Right lobe of liver (tissue), 6 donors: ENCODE measurements at regions not wholly inside any gene's neighbourhood (a gene's known extent, or its start where the extent isn't known, plus 50 kb on each side); places are given as distances from the start of the nearest gene placed in this dataset.

Source experiments
- ATAC-seq, 4 donors: fragments of 200-7000 bp; cut with Tn5 transposase; one replicate each; pipeline ENCODE4 v1.9.1; 2020; ENCODE audit warnings: mild to moderate bottlenecking in 4 of 4, moderate library complexity in 4 of 4
- DNase-seq, 3 donors: peaks; one replicate each; pipeline ENCODE4 v3.0.0-alpha.2; 2020
- H3K27ac ChIP-seq, 3 donors: fragments of 200-600 bp; one replicate each; pipeline ENCODE4 v1.8.0; 2022
- H3K27me3 ChIP-seq, 2 donors: fragments of 200-600 bp; one replicate each; pipeline ENCODE4 v1.8.0; 2022
- H3K36me3 ChIP-seq, 4 donors: fragments of 200-600 bp; sonication (generic) in 1 of 4; one replicate each; pipeline versions ENCODE4 v1.5.1 to v1.8.0; 2017 to 2022; ENCODE audit warnings: control low read depth in 1 of 4
- H3K4me1 ChIP-seq, 4 donors: fragments of 200-600 bp; sonication (generic) in 1 of 4; one replicate each; pipeline versions ENCODE4 v1.5.1 to v1.8.0; 2017 to 2022; ENCODE audit warnings: control low read depth in 1 of 4
- H3K4me3 ChIP-seq, 3 donors: fragments of 200-600 bp; one replicate each; pipeline ENCODE4 v1.8.0; 2022
- H3K9me3 ChIP-seq, 4 donors: fragments of 200-600 bp; sonication (generic) in 1 of 4; one replicate each; pipeline versions ENCODE4 v1.5.1 to v1.8.0; 2017 to 2022; ENCODE audit warnings: control low read depth in 1 of 4
- POLR2A ChIP-seq: fragments of 450-650 bp; IDR thresholded peaks from one replicate; pipeline ENCODE4 v1.6.1; 2017; ENCODE audit warnings: antibody characterized with exemption, mild to moderate bottlenecking
- WGBS: methylation state at CpG from one replicate; pipeline ENCODE4 v1.1.6; 2018; ENCODE audit warnings: low coverage, low lambda C conversion rate; ENCODE audit not compliant: insufficient coverage; ENCODE audit errors: missing lambda C conversion rate; 5-methylcytosine and 5-hydroxymethylcytosine counted together
- intact Hi-C, 2 donors: fragments of 100-400 bp; cut with DNase I; formaldehyde crosslinking; loops; one replicate each; pipeline versions ENCODE4 v1.11.2 to v1.14.1; 2022
- TF ChIP-seq, protein P1 (sequence below), 4 donors: fragments of 200-600 bp in 3 of 4; fragments of 450-650 bp in 1 of 4; IDR thresholded peaks; one replicate each; pipeline versions ENCODE4 v1.5.1 to v1.8.0; 2016 to 2022; ENCODE audit warnings: antibody characterized with exemption in 4 of 4, mild to moderate bottlenecking in 2 of 4
- donor health status: DM: no; HTN: yes; CAD: no.
- donor health status: DM: no; HTN: no; CAD: no.
- donor health status: DM: no; HTN: no; CAD: no.
- donor health status: DM: no; HTN: yes; CAD: no.
- donor health status: DM: no; HTN: yes; CAD: no.

DNA sequence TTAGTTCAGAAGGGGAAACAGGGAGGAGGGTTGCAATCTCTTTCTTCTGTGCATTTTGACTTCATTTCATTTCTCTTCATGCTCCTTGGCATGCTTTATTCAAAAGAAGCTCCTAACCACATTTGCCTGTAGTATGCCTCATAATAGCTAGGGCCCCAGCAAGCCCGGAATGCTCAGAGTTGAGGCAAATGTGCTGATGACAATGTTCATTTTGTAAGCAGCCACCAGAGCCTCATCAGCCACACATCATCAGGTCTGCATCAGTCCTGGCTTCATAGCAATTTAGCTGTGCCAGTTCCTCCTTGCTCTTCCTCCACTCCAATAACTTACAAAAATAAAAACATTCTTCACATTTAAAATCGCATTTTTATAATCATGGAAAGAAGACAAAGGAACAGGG lies 65.4 kb upstream of the MMADHC start:
- ATAC-seq: no peak
- H3K4me1 ChIP-seq: peaks cover 0 to 18% (median 5%) of the 10 kb centered on the region in 4 donors
- H3K27ac ChIP-seq: no peak overlapping the region
- H3K27me3 ChIP-seq: no peaks in the 10 kb centered on the region
- H3K4me3 ChIP-seq: no peak overlapping the region
- intact Hi-C loops: no loop called here
- DNase-seq: no peak
- TF ChIP-seq POLR2A: no peak
- TF ChIP-seq, protein P1, sequence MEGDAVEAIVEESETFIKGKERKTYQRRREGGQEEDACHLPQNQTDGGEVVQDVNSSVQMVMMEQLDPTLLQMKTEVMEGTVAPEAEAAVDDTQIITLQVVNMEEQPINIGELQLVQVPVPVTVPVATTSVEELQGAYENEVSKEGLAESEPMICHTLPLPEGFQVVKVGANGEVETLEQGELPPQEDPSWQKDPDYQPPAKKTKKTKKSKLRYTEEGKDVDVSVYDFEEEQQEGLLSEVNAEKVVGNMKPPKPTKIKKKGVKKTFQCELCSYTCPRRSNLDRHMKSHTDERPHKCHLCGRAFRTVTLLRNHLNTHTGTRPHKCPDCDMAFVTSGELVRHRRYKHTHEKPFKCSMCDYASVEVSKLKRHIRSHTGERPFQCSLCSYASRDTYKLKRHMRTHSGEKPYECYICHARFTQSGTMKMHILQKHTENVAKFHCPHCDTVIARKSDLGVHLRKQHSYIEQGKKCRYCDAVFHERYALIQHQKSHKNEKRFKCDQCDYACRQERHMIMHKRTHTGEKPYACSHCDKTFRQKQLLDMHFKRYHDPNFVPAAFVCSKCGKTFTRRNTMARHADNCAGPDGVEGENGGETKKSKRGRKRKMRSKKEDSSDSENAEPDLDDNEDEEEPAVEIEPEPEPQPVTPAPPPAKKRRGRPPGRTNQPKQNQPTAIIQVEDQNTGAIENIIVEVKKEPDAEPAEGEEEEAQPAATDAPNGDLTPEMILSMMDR (IDR thresholded peaks at IDR 0.05): no peak
- H3K36me3 ChIP-seq: no peaks in the 10 kb centered on the region
- WGBS: 79% methylated on average over 2 of the region's 2 CpGs
- H3K9me3 ChIP-seq: no peaks in the 10 kb centered on the region

DNA sequence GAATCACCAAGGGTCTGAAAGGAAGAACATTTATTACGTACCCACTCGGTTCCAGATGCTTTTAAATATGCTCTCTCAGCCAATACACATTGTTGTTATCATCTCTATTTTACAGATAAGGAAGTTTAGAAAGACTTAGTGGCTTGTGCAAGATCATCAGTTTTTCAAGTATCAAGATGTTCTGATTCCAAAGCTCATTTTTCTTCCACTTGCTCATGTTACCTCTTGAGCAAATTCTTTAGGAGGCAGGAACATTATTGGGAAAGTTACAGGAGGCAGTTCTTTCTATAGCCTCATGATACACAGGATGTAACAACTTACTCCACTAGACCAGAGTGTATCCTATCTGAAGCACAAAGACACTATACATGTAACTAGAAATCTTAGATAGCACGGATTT lies 65.0 kb upstream of the MMADHC start:
- Histone ChIP-seq H3K9me3 (no peaks in the 10 kb centered on the region), H3K4me3 (no peak overlapping the region), H3K4me1 (peaks cover 0 to 18% (median 5%) of the 10 kb centered on the region in 4 donors), H3K27ac (no peak overlapping the region), H3K27me3 (no peaks in the 10 kb centered on the region), H3K36me3 (no peaks in the 10 kb centered on the region)
- intact Hi-C loops: no loop called here
- TF ChIP-seq, protein P1 (IDR thresholded peaks at IDR 0.05): no peak
- no peak for TF ChIP-seq POLR2A
- 50% methylated on average over 3 of the region's 3 CpGs for WGBS
- no peak for DNase-seq
- ATAC-seq: no peak

DNA sequence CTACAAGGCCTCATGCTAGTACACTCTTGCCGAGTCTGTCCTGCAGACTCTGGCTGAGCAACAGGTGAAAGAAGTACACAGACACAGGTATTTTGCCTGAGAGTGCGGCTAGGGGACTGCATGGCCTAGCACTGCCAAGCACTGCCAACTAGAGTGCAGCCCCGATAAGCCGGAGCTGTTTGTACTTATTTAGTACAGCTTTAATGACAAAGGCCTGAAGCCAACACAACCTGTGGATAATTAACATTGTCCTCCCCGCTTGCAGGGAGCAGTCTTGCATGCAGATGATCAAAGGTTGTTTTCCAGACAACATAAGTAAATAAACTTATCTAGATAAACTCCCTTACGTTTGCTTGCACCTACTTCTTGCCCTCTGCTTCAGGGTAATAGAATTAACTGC lies 63.7 kb upstream of the MMADHC start:
- ATAC-seq: peak; percentile 88 to 98 (median 94)
- H3K36me3 ChIP-seq: no peaks in the 10 kb centered on the region
- H3K27ac ChIP-seq: peak overlapping the region in 1 of 3 donors; percentile 39
- H3K27me3 ChIP-seq: no peaks in the 10 kb centered on the region
- peak; percentile 41 to 75 (median 74) for DNase-seq
- peaks cover 0 to 18% (median 5%) of the 10 kb centered on the region in 4 donors for H3K4me1 ChIP-seq
- intact Hi-C loops: no loop called here
- WGBS: 32% methylated on average over 6 of the region's 6 CpGs
- H3K9me3 ChIP-seq: no peaks in the 10 kb centered on the region
- no peak for TF ChIP-seq POLR2A
- TF ChIP-seq, protein P1 (IDR thresholded peaks at IDR 0.05): no peak
- no peak overlapping the region for H3K4me3 ChIP-seq

DNA sequence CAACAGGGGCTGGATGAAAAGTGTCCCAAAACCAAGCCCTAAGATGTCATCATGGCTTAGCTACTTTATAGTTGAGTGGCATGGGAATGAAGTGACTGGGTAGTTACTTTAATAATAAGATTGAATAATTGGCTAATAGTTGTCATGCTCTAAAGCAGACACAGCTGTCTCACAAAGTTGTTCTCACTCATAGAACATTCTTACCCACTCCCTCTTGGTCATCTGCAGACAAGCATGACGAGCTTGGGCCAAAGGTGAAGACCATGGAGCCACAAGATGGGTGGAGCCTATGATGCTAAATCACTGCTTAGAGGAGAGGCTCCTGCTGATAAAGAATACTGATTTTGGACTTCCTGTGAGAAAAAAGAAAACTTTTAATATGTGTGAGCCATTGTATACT lies 62.4 kb upstream of the MMADHC start:
- Histone ChIP-seq H3K27me3 (no peaks in the 10 kb centered on the region), H3K4me1 (peaks cover 0 to 18% (median 5%) of the 10 kb centered on the region in 4 donors), H3K36me3 (no peaks in the 10 kb centered on the region), H3K9me3 (no peaks in the 10 kb centered on the region), H3K4me3 (no peak overlapping the region), H3K27ac (no peak overlapping the region)
- TF ChIP-seq POLR2A: no peak
- TF ChIP-seq, protein P1 (IDR thresholded peaks at IDR 0.05): no peak
- intact Hi-C loops: no loop called here
- no peak for ATAC-seq
- DNase-seq: no peak
- WGBS: 54% methylated on average over 1 of the region's 1 CpG
